B cell (primary cell): ENCODE measurements at regions not wholly inside any gene's neighbourhood (a gene's known extent, or its start where the extent isn't known, plus 50 kb on each side); places are given as distances from the start of the nearest gene placed in this dataset.

Experiments used
- CTCF ChIP-seq: fragments of 200-600 bp; IDR thresholded peaks from one replicate; pipeline ENCODE4 v1.8.0; 2022; ENCODE audit warnings: antibody characterized with exemption, mild to moderate bottlenecking
- EZH2 ChIP-seq: IDR thresholded peaks from 2 replicates; pipeline ENCODE4 v1.6.1; 2012; ENCODE audit warnings: borderline replicate concordance, low read depth, mild to moderate bottlenecking, moderate library complexity, low read length; ENCODE audit not compliant: insufficient read depth, poor library complexity, severe bottlenecking

DNA sequence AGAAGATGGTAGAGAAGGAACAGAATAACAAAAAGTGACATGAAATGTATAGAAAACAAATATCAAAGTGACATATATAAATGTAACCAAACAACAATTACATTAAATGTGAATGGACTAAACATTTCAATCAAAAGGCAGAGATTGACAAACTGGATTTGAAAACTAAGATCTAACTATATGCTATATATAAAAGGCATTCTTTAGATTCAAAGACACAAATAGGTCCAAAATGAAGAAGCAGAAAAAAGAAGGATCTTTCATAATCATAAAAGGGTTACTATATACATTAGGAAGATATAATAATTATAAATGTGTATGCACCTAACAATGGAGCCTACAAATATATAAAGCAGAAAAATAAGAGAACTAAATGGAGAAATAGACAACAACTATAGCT, 183.7 kb downstream of the METTL4 start:
- TF ChIP-seq CTCF (no peak), EZH2 (no peak)
